Epithelial cell of esophagus (primary cell): ENCODE measurements at regions not wholly inside any gene's neighbourhood (a gene's known extent, or its start where the extent isn't known, plus 50 kb on each side); places are given as distances from the start of the nearest gene placed in this dataset.

ENCODE experiments used
- DNase-seq: peaks from one replicate; pipeline ENCODE4 v3.0.0; 2010; ENCODE audit warnings: low read depth
- H3K4me3 ChIP-seq: 2 replicates; pipeline ENCODE4 v1.5.1; 2011; ENCODE audit warnings: mild to moderate bottlenecking, low read length, control low read depth
- TF ChIP-seq, protein P1 (sequence below): IDR thresholded peaks from 2 replicates; pipeline ENCODE4 v1.5.1; 2011; ENCODE audit warnings: low read depth, mild to moderate bottlenecking, low read length, control low read depth, inconsistent platforms; ENCODE audit not compliant: insufficient read depth; ENCODE audit errors: missing control alignments

DNA sequence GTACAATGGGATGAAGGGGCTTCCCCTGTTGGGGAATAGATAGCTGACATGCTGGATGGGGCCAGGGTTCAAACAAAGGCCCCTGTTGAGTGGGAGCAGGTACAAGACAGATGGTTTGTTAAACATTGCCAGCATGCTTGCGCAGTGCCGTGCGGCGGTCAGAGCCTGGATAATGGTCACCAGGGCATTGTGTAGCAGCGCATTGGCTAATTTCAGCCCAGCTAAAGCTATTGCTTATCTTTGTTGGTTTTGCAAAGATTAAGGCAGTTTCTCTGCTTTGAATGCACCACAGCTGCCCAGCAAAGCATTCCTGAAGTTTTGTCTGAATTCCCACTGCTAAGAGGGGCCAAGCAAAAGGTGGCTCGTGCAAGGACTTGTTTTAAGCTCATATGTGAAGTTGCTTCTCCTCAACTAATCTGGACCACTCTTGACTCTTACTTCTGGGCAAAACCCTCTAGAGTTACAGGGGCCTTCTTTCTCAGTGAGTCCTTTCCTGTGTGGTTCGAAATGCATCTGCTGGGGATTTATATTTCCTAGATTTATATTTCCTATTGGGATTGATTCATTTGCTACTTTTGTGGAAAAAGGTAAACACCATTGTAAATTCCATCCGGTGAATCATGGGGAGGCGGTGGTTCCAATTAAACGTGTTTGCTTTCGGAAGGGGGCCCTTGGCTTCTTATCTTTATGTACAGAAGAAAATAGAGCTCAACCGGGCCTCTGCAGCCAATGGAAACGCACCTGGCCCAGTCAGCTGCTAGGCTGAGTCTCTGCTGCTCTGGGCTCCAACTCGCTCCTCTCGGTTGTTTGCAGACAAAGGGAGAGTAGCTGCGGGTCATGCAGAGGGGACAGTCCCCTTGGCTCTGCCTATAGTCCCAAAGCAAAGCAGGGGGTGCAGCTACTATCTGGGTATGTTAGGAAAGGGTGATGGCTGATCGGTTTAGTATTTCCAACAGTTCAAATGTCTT, 72.1 kb downstream of the FOXA2 start:
- TF ChIP-seq, protein P1, sequence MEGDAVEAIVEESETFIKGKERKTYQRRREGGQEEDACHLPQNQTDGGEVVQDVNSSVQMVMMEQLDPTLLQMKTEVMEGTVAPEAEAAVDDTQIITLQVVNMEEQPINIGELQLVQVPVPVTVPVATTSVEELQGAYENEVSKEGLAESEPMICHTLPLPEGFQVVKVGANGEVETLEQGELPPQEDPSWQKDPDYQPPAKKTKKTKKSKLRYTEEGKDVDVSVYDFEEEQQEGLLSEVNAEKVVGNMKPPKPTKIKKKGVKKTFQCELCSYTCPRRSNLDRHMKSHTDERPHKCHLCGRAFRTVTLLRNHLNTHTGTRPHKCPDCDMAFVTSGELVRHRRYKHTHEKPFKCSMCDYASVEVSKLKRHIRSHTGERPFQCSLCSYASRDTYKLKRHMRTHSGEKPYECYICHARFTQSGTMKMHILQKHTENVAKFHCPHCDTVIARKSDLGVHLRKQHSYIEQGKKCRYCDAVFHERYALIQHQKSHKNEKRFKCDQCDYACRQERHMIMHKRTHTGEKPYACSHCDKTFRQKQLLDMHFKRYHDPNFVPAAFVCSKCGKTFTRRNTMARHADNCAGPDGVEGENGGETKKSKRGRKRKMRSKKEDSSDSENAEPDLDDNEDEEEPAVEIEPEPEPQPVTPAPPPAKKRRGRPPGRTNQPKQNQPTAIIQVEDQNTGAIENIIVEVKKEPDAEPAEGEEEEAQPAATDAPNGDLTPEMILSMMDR = no peak
- DNase-seq = peak; percentile 50
- no peak overlapping the region for H3K4me3 ChIP-seq

DNA sequence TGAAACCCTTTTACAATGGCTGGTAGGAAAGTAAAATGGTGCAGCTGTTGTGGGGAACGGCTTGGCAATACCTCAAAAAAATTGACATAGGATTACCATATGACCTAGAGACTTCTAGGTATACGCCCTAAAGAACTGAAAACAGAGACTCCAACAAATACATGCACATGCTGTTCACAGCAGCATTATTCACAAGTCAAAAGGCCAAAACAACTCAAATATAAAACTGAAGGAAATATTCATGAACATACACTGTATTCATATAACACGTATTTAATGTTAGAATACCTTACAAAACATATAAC, 74.6 kb downstream of the FOXA2 start:
- TF ChIP-seq, protein P1 = no peak
- H3K4me3 ChIP-seq = no peak overlapping the region
- no peak for DNase-seq

DNA sequence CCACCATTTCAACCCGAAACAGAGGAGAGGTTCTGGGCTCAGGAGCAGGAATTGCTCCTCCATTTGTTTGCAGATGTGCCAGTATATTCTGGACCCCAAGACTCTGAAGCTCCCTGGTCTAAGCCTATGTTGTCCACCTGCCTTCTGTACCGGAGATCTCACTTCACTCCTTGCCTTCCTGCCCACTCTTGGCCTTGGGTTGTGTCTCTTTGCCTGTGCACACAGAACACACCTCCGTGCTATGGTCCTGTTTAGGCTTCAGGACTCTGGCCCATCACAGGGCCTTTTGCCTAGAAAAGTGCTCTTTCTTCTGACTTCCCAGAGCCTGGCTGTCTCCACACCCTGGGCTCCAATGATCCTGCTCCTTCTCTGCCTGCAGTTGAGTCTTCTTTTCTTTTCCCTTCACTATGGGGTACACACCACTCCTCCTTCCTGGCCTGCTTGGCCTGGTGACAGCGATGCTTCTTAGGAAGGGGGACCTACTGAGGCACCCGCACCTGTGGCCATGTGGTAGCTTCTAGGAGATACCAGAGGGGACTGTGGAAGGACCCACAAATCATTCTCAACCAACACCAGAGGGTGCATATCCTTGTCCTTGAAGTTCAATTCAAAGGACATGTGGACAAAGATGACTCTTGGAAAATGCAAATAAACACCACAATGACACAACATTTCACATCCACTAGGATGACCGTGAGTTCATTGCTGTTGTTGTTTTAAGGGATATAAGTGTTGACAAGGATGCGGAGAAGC, 75.1 kb downstream of the FOXA2 start:
- TF ChIP-seq, protein P1 = no peak
- no peak for DNase-seq
- no peak overlapping the region for H3K4me3 ChIP-seq

DNA sequence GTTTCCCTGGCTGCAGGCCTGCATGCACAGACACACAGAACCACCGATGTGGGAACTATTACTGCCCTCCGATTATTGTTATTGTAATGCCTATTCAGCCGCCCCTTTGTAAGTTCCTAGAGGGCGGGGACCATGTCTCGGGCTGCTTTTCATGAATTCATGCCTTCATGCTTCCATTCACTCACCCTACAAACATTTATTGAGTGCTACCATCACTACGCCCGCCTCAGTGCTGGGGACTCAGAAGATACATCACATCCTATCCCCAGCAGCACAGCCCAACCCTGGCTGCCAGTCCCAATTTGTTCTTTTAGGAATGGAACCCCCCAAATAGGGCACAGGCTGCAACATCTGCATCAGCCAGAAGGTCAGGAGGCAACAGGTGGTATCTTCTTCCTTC, 75.9 kb downstream of the FOXA2 start:
- TF ChIP-seq, protein P1 = no peak
- DNase-seq = no peak
- no peak overlapping the region for H3K4me3 ChIP-seq

DNA sequence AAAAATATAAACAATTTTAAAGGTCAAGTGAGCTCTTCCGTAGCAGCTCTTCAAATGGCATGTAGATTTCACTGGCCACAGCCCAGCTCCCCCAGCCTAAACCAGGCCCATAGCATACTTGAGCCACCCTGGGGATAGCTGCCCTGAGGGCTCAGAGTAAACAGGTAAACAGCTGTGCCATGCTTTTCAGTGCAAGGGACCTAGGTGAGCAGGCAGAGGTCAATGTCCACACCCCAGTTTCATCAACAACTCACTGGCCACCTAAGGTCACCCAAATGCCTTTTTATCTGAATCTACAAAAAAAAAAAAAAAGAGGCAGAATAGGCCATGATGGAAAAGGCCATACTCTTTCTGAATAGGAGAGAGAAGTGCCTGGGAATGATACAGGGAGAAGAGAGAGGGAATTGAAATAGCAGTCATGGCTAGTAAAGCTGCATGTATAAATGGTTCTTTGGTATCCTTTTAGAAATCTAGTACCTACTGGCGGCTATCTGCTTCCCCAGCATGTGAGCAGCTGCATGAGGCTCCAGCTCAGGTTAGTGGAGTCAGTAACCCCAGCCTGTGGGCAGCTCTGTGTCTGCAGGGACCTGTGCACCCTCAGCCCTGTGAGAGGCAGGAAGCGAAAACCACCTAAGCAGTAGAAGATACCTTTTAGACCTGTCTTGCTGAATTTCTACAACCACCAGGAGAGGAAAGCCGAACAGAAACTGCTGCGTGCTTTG, 77.0 kb downstream of the FOXA2 start:
- DNase-seq = no peak
- H3K4me3 ChIP-seq = no peak overlapping the region
- TF ChIP-seq, protein P1 = no peak

DNA sequence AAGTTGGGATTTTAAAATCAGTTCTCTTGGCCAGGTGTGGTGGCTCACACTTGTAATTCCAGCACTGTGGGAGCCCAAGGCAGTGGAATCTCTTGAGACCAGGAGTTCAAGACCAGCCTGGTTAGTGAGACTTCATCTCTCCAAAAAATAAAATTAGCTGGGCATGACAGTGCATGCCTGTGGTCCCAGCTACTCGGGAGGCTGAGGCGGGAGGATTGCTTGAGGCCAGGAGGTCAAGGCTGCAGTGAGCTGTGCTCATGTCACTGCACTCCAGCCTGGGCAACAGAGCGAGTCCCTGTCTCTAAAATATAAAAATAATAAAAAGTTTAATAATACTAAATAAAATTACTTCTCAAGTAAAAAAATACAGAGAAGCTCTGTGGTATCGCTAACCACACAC, 77.5 kb downstream of the FOXA2 start:
- no peak overlapping the region for H3K4me3 ChIP-seq
- no peak for DNase-seq
- TF ChIP-seq, protein P1 = no peak
